GM18519 (cell line): ENCODE measurements at regions not wholly inside any gene's neighbourhood (a gene's known extent, or its start where the extent isn't known, plus 50 kb on each side); places are given as distances from the start of the nearest gene placed in this dataset.
A peak's percentile ranks its signal among the peaks of the same experiment; 100 is the strongest.

Experiments
- ATAC-seq: cut with Tn5 transposase; IDR thresholded peaks from one replicate; pipeline ENCODE4 v1.9.1; 2021; ENCODE audit warnings: mild to moderate bottlenecking, moderate library complexity; ENCODE audit not compliant: unreplicated experiment, low FRiP score

GRCh38 chr1:214976665-214977064 is 105.9 kb upstream of the KCNK2 start:
- ATAC-seq, result no peak

GRCh38 chr1:214977110-214977509 is 105.4 kb upstream of the KCNK2 start:
- no peak for ATAC-seq

- no peak for ATAC-seq
Observed at GRCh38 chr1:214977700-214978374, 104.7 kb upstream of the KCNK2 start.

- ATAC-seq, result no peak
Observed at GRCh38 chr1:214979191-214979590, 103.3 kb upstream of the KCNK2 start.

GRCh38 chr1:214980921-214981320 is 101.6 kb upstream of the KCNK2 start:
- no peak for ATAC-seq

- no peak for ATAC-seq
Observed at GRCh38 chr1:214983126-214983869, 99.2 kb upstream of the KCNK2 start.

GRCh38 chr1:214989341-214989740 is 93.2 kb upstream of the KCNK2 start:
- no peak for ATAC-seq

GRCh38 chr1:214990619-214991018 is 91.9 kb upstream of the KCNK2 start:
- no peak for ATAC-seq

GRCh38 chr1:214991691-214992315 is 90.7 kb upstream of the KCNK2 start:
- ATAC-seq, result no peak

GRCh38 chr1:214993419-214993818 is 89.1 kb upstream of the KCNK2 start:
- ATAC-seq, result no peak

GRCh38 chr1:214997685-214998084 is 84.9 kb upstream of the KCNK2 start:
- ATAC-seq, result no peak

- ATAC-seq, result peak; percentile 92
Observed at GRCh38 chr1:215001419-215002021, 81.0 kb upstream of the KCNK2 start.

- no peak for ATAC-seq
Observed at GRCh38 chr1:215002471-215002870, 80.1 kb upstream of the KCNK2 start.

- no peak for ATAC-seq
Observed at GRCh38 chr1:215003686-215004085, 78.9 kb upstream of the KCNK2 start.

GRCh38 chr1:215004121-215004827 is 78.3 kb upstream of the KCNK2 start:
- no peak for ATAC-seq

- no peak for ATAC-seq
Observed at GRCh38 chr1:215005078-215005477, 77.5 kb upstream of the KCNK2 start.

- ATAC-seq, result no peak
Observed at GRCh38 chr1:215005656-215006345, 76.7 kb upstream of the KCNK2 start.

- ATAC-seq, result no peak
Observed at GRCh38 chr1:215007880-215008279, 74.7 kb upstream of the KCNK2 start.

GRCh38 chr1:215018555-215018954 is 64.0 kb upstream of the KCNK2 start:
- no peak for ATAC-seq

- ATAC-seq, result no peak
Observed at GRCh38 chr1:215022204-215022603, 60.3 kb upstream of the KCNK2 start.
